ENCODE measurements at regions not wholly inside any gene's neighbourhood (a gene's known extent, or its start where the extent isn't known, plus 50 kb on each side); places are given as distances from the start of the nearest gene placed in this dataset.

GRCh38 chr13:62321895-62322294, 906.2 kb upstream of the PCDH20 start:
- TF ChIP-seq POLR2A (IDR thresholded peaks at IDR 0.05) (no peak), CTCF (IDR thresholded peaks at IDR 0.05) (no peak)
